GM23338 (cell line): ENCODE measurements at regions not wholly inside any gene's neighbourhood (a gene's known extent, or its start where the extent isn't known, plus 50 kb on each side); places are given as distances from the start of the nearest gene placed in this dataset.

Experiments
- CTCF ChIP-seq, 2 experiments: fragments of 200-600 bp in 1 of 2; sonication (generic) in 1 of 2; conservative IDR thresholded peaks; 2 replicates each; pipeline versions ENCODE4 v1.5.1 to v1.6.1; 2016 to 2017; ENCODE audit warnings: antibody characterized with exemption in 2 of 2, low read depth in 2 of 2, mild to moderate bottlenecking in 2 of 2, moderate library complexity in 1 of 2
- EZH2 ChIP-seq: fragments of 200-600 bp; sonication (generic); IDR thresholded peaks from one replicate; pipeline ENCODE4 v1.8.0; 2017; ENCODE audit warnings: antibody characterized with exemption, mild to moderate bottlenecking, low read depth; ENCODE audit not compliant: unreplicated experiment
- POLR2AphosphoS5 ChIP-seq: IDR thresholded peaks from 2 replicates; pipeline ENCODE4 v1.6.1; 2016; ENCODE audit warnings: antibody characterized with exemption, low read depth

DNA sequence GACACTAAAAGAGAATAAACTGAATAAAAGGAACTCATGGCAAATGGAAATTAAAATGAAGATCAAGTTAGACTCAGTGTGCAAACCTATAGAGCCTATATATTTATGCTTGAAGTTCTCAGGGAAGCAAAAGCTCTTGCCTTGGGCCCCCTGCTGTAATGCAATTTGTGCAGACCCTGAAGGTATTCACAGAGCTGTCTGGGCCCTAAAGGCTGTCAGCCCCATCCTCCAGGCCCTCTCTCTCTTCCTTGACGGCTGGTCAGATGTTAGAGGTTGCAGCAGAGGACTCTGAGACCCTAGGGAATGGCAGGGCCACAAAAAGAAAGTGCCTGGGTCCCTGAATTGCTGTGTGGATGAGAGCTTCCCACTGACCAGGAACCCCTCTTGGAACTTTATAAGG, 283.9 kb upstream of the TUT7 start:
- TF ChIP-seq CTCF (conservative IDR thresholded peaks at IDR 0.05; ENCODE audit: low read depth in 2 of 2) (no peak), POLR2AphosphoS5 (no peak), EZH2 (no peak)
